GM18861 (cell line): ENCODE measurements at regions not wholly inside any gene's neighbourhood (a gene's known extent, or its start where the extent isn't known, plus 50 kb on each side); places are given as distances from the start of the nearest gene placed in this dataset.

Experiments
- ATAC-seq: cut with Tn5 transposase; IDR thresholded peaks from one replicate; pipeline ENCODE4 v1.9.1; 2021; ENCODE audit not compliant: unreplicated experiment

DNA sequence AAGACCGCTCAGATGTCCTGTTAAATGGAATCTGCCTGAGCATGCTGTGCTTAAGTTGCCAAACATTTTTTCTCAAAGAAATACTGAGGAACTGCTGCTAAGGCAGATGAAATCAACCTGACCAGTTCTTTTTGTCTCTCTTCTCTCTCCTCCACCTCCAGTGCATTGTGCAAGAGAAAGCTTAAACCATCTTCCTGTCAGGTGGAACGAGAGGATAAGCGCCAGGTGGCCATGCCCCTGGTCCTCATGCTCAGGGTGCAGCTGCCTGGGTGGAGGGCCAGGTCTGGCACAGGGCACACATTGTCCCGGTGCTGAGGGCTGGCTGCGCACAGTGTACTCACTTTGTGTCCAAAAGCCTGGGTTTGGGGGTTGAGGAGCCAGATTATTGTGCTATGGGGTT is 176.2 kb upstream of the TP63 start:
- ATAC-seq: no peak

DNA sequence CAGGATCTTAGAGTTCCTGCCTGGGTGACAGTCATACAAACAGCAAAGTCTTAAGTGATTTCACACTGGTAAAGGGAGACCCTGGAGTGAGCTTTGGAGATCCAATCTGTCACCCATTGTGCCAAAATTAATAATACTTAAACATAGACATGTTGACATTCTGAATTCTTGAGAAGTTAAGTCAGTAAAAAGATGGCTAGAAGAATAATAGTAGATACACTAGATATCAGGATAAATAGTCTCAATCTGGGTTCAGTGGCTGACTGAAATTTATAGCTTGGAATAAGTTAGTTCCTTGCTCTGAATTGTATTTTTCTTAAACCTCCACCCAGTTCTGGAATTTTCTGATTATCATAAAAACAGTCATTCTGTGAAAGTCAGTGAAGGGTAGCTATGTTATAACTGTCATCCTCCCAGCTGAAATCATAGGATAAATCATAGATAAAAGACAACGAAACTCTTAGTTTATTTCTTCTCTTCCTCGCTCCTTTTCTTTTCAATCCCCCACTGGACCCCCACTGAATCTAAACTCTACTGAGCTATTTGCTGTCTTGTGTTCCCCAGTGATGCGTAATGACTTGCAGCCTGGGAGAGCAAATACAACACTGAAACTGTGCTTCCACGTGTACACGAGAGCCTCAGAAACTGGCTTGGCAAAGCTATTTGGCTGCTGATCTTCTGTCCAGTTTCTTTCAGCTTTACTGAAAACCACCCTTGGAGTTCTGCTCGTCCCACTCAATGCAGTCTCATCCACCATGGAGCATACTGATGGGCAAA is 175.4 kb upstream of the TP63 start:
- ATAC-seq: no peak

GRCh38 chr3:189457201-189457607 is 174.0 kb upstream of the TP63 start:
- no peak for ATAC-seq

GRCh38 chr3:189457631-189458412 is 173.4 kb upstream of the TP63 start:
- ATAC-seq: no peak

GRCh38 chr3:189458528-189458927 is 172.7 kb upstream of the TP63 start:
- ATAC-seq: no peak

DNA sequence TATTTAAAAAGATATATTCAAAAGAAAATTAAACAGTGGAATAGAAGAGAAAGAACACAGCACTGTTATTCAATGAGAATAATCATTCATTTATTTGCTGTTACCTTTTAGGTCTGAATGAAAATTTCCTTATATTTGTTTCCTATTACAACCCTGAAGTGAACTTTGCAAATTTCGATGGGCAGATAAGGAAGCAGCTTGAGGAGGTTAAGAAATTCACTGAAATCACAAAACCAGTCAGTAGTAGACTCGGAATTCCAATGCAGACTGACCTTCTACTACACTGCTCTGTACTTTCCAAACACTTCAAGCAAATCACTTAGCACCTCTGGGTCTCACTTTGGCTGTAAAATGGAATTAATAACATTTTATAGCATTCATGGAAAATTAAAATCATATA is 172.0 kb upstream of the TP63 start:
- ATAC-seq: no peak

DNA sequence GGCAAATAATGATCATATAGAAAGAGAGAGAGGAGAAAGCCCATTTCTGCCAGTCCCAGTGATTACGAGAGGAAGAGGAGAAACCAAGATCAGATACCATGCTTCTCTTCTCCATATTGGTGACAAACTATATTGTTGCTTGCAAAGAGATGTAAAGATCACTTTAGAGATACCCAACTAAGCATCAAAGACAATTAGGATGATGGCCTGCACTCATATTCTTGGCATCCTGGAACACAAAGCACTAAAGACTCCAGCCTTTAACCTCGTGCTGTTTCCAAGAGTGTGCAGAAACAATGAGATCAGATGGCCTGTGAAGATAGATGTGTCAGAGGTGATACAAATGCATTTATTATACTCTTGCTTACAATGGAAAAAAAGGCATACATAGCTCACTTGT is 170.7 kb upstream of the TP63 start:
- no peak for ATAC-seq

DNA sequence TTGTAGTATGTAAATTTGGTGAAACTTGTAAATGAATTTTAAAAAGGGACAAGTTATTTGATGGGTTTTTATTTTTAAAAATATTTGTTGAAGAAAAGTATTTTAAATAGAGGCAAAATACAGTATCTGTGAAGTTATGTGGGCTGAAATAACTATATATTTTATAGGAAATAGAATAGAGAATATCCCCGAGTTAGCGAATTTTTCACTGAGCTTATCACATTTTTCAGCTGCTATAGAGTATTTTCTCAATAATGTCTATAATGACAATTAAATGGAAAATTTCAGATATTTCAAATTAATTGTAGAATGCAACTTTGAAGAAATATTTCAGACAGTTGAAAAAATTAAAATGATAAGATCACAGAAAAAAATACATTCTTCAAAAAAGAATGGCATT is 166.4 kb upstream of the TP63 start:
- no peak for ATAC-seq

DNA sequence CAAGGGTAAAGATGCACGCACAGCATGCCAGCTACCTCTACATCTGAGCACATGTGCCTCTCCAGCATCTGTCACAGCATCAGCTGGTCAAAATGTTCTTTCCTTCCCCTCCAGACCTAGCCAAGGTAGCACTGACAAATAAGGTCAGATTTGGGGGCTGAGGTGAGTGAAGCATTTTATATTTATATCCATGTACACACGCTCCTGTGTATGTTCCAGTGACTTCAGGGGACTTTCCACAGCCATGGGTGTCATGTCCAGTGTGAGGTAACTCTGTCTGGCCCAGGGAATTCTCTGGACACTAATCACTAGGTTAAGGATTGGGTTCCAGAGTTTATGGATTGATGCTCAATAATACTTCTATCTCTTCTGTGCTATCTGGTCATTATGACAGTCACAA is 165.2 kb upstream of the TP63 start:
- ATAC-seq: no peak

DNA sequence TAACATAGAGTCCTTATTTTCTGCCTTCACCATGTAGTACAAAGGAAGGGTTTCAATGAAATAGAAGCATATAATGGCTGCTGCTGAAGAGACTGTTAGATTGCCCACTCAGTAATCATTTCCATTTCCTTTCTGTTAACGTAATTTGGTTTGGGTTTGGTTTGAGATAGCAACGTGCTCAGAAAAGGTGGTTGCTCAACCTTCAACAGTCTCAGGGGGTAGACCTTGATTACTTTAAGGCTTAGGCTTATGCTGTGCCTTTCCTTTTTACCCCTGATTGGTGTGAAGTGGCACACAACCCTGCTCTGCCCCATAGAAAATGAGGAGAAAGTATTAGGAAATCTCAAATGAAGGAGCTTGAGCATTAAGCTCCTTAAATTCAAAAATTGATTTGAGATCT is 163.7 kb upstream of the TP63 start:
- ATAC-seq: no peak

- no peak for ATAC-seq
Measured at GRCh38 chr3:189474944-189475343, 156.2 kb upstream of the TP63 start.

DNA sequence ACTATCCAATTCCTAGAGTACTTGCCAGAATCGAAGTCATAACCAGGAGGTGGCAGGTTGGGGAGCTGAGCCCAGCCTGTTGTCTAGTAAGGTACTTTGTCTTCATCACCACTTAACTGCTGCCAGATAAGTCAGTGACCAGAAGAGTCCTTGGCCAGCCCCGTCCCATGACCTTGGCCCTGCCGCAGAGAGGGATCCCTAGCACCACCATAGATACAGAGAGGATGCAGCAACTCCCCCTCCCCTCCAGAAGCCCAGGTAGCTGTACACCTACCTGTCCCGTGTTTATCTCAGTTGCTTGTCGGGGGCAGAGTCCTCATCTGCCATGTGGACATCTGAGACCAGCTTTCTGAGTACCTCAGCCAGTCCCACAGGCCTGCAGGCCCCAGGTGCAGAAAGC is 153.6 kb upstream of the TP63 start:
- ATAC-seq: no peak

DNA sequence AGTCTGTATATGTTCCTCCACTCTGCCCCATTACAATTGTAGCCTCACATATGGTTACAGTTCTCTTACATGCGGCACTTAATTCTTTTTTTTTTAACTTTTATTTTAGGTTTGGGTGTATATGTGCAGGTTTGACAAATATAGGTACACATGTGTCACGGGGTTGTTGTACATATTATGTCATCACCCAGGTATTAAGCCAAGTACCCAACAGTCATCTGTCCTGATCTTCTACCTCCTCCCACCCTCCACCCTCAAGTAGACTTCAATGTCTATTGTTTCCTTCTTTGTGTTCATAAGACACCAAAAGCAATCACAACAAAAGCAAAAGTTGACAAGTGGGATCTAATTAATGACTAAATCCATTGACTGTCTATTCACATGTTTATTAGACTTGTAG is 144.6 kb upstream of the TP63 start:
- no peak for ATAC-seq

DNA sequence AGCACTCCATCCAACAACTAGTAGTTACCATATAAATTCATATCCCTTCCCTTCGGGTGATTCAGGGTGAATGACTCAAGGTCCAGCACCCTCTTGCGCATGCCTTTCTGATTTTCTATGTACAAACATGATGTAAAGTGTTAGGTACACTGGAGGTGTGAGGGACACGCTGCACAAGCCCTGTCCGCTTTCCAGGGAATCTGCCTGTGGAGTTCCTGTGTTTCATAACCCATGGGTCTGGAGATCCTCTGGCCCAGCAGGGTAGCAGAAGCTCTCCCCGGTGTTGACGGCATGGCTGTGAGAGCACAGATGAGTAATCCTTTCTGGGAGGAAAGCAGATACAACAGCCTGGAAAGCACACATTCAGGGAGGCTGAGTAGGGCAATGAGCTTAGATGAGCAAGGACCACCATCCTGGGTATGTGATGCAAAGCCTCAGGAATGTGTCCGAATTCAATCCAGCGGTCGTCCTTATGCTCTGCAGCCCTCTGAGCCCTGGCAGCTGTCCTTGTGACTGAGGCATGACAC is 142.9 kb upstream of the TP63 start:
- no peak for ATAC-seq

DNA sequence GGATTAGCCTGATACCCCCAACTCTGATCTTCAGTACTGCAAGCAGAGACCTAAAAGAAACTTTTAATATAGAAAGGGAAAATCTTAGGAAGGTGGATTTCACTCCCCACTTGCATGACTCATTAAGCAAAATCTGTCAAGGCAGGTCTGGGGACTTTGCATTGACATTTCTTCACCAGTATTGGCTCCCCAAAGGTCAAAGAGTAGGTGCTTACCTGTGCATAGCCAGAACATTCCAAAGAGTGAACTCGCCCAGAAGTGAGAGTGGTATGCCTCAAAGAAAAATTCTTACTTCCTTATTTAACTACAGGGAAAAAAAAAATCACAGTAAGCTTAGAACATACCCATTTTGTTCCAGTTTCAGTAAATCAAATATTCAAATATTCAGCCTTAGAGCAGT is 140.9 kb upstream of the TP63 start:
- no peak for ATAC-seq

DNA sequence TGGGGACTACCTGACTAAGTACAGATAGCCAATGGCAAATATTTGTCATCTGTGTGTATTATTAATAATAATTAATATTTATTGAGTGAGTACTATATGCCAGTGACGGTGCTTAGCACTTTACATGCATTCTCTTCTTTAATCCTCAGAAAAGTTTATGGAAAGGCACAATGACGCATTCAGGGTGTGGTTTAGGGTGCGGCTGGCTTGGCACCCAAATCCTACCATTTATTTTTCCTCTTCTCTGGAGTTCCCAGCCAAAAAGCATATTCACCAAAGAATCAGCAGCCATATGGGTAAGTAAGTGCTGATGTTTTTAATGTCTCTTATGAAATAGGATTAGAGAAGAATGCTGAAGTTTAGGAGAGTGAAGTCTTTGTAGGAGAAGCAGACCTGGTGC is 140.4 kb upstream of the TP63 start:
- ATAC-seq: no peak

DNA sequence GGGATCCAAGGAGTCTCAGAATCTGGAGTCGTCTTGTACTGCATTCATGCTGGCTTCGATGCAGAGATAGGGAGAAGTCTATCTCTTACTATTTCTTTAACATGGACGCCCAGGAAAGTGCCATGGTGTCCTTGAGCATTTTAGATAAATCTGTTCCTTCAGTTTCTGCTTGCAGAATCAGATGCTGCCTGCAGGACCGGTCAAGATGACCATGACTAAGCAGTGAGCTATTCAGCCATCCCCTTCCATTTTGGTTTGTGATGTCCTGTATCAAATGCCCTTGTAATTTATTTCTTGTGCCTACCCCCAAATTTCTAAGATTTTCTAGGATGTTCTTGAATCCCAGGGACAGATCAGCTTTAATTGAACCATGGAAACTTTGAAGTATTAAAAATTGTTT is 139.4 kb upstream of the TP63 start:
- no peak for ATAC-seq

DNA sequence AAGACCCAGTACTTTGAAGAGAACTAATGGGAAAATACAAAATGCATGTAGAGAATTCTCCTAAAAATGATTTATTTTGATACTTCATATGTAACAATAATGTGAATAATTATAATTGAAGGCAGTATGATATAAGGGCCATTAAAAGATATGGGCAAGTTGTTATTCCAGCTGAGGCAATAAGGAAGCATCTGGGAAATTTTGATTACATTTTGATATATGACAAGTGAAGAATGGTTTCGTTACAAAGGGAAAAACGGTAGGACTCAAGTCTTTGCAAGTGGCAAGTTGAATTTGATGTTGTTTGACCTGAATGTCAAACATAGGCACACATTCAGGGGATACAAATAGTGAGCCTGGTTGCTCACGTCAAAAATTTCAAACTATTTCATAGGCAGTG is 137.9 kb upstream of the TP63 start:
- no peak for ATAC-seq

DNA sequence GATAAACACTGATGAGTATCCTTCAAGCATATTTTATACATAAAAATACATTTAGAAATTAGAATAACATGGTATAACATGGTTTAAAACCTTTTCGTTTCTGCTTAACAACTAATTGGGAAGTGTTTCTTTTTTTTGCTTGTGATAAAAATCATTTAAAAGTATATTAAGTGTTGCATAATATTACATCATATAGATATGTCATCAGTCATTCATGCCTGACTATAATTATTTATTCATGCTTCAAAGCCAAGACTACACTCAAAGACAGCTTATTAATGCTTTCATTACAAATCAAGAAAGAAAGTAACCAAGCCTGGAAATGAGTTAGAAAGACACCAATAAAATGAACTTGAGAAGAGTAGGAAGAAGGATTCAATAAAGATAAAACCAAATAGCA is 136.6 kb upstream of the TP63 start:
- ATAC-seq: no peak

GRCh38 chr3:189496375-189497138 is 134.6 kb upstream of the TP63 start:
- ATAC-seq: no peak

DNA sequence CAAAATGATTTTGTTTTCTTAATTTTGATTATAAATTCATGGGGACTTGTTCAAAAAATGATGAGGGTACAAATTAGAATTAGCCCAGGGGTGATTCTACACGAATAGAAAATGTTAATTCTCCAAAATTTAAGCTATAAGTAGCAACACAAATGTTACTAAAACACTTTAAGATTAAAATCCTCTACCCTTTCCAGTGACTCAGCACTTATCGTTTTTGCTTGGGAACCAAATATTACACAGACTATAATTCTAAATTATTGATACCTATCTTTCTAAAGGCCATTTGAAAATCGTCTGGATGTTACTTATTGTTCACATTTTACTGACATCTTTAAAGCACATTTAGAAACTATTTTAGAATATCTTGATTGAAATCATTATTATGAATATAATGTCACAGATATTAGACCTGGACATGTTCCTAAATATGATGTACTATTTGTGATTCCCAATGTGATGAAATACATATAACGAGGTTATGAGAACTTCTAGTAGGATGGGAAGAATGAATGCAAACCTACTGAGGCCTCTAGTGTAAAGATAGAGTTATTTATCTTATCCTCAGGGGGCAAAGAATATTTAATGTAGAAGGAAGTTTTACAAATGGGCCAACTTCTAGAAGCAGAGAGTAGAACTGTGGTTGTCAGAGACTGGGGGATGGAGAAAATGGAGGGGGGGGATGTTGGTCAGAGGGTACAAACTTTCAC is 132.0 kb upstream of the TP63 start:
- ATAC-seq: no peak
